GM21529 (cell line): ENCODE measurements at regions not wholly inside any gene's neighbourhood (a gene's known extent, or its start where the extent isn't known, plus 50 kb on each side); places are given as distances from the start of the nearest gene placed in this dataset.
A peak's percentile ranks its signal among the peaks of the same experiment; 100 is the strongest.

Experiments used
- ATAC-seq: cut with Tn5 transposase; IDR thresholded peaks from one replicate; pipeline ENCODE4 v1.9.1; 2021; ENCODE audit not compliant: unreplicated experiment

DNA sequence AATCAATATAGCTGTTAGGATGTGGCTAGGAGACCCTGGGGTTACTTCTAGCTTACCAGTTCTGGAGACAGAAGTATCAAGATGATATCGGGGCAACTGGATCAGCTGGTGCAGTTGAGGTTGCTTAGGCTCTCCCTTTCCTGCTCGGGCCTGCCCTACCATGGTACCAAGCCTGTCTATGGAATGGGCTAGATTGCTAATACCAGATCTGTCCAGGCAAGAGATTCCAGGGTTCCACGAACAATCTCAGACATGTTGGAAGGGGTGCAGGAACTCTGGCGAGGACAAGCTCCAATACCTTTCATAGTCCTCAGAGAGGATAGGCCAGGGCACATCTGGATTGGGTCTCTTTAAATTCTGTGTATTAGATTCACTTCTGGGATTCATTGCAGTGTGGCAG, 53.8 kb downstream of the ADM start:
- no peak for ATAC-seq

DNA sequence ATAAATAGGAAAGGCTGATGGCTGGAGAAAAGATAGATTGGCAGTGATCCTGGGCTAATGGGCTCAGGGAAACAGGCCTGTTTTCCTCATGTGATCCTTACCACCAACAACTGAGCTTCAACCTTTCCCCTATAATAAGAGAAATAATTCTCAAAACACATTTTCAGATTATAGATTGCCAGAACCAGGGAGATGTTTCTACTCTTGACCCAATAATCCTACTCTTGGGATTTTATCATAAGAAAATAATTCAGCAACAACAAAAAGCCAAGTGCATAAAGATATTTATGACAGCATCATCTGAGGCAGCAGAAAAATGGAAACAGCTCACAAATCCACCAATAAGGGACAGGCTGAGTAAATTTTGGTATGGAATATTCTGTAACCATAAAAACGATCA, 54.3 kb downstream of the ADM start:
- ATAC-seq: no peak

DNA sequence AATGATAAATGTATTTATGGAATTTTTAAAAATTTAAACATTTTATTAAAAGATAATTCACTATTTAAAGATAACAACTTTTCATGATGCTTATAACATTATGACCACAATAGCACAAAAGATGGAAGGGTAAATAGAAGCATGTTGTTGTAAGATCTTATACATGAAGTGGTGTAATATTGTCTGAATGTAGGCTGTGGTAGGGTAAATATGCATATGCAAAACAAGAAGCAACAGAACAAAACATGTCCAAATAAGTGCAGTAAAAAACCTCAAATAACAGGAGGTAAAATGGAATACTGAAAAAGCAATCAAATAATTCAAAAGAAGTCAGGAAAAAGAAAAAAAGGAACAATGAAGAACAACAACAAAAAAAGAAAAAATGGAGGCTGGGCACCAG, 56.0 kb downstream of the ADM start:
- no peak for ATAC-seq

DNA sequence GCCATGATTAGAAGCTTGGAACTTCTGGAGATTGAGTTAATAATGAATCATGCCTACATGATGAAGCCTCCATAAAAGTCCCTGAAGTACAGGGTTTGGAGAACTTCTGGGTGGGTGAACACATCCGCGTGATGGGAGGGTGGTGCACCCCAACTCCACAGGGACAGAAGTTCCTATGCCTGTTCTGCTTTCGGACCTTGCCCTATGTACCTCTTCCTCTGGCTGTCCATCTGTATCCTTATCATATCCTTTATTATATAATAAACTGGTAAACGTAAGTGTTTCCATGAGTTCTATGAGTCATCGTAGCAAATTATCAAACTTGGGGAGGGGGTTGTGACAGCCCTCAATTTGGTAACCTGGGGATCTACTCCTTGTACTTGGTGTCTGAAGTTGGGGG, 60.2 kb downstream of the ADM start:
- ATAC-seq: no peak

DNA sequence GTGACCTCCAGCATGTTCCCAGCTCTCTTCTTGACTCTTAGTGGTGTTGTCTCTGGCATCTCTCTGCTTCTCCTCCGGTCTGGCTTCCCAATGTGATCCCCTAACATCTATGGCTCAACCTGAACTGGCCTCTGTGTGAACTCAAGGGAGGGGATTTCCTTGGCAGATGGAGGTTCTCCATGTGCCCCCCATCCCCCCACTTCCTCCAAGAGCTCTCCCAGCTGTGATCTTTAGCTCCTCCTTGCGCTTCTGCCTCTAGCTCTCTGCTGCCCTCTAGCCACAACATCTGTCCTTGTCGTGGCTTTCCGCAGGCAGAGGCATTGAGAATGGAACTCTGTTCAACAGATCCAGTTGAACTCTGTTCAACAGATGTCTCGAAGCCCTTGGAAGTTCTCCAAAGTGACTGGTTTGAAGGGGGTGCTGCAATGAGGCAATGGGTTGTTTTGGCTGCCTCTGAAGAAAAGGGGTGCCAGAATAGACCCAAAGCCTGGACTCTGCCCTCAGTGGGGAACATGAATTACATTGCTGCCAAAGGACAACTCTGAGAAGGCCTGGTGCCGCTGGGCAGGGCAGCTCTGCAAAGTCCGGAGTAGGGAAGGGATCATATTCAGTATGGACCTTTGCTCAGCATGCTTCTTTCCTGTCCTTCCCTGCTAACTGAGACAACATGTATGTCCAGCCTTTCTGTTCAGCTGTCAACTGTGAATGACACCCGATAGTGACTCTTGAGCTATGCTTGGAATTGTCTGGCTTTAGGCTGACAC, 61.9 kb downstream of the ADM start:
- peak; percentile 93 for ATAC-seq

DNA sequence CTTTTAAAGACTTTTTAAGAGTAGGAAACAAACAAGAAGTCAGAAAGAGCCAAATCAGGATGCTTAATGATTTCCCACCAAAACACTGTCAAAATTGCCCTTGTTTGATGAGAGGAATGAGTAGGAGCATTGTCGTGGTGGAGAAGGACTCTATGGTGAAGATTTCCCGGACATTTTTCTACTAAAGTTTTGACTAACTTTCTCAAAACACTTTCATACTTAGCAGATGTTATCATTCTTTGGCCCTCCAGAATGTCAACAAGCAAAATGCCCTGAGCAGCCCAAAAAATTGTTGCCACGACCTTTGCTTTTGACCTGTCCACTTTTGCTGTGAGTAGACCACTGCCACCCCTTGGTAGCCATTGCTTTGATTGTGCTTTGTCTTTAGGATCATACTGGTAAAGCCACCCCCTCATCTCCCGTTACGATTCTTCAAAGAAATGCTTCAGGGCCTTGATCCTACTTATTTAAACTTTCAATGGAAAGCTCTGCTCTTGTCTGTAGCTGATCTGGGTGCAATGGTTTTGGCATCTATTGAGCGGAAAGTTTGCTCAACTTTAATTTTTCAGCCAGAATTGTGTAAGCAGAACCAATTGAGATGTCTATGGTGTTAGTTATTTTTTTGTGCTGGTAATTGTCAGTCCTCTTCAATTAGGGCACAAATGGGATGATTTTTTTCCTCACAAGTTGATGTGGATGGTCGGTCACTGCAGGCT, 67.2 kb downstream of the ADM start:
- ATAC-seq: no peak

DNA sequence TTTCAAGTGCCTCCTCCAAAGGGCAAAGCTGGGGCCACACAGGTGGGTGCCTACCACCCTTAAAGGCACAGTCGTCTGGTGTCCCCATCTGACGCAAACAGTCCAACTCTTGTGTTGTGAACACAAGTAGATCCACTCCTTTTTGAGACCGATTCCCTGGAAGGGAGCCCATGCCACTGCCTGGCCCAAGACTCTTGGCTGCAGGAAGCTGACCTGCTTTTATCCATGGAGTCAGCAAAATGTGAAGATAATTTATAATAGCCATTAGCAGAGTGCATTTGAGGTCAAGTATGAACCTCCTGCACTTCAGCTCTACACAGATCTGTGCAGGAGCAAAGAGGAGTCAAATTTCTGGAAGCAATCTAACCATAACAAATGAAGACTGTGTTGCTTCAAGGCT, 68.5 kb downstream of the ADM start:
- ATAC-seq: no peak

DNA sequence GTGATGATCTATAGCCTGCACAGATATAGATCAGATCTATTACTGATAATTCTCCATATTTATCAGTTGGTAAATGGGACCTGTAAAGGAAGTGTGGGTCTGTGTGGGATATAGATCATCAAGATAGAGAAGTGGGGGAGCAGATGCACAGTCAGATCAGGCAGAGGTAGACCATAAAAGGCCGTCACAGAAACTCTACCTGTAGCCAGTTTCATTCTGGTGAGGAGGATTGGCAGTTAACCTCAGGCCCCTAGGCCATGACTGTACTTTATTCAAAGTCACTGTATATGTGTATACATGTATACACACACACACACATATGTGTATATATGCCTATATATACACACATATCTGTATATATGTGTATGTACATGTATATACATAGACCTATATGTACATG, 69.1 kb downstream of the ADM start:
- no peak for ATAC-seq

DNA sequence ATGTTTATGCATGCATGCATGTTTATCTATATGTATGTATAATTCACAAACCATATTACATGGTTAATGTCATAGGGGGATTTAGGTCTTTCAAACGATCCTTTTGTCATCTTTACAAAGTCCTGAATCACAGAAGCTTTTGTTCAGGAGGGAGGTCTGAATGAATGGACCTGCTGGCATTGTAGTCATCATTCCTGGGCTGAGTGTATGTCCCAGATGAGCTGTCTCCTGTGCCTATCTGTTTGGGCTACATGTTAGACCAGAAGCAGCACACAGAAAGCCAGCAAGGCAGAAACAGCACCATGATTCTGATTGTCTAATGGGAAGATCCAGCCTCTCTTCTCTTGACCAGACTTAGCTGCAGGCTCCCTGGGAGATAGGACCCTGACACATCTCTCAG, 69.5 kb downstream of the ADM start:
- ATAC-seq: no peak

DNA sequence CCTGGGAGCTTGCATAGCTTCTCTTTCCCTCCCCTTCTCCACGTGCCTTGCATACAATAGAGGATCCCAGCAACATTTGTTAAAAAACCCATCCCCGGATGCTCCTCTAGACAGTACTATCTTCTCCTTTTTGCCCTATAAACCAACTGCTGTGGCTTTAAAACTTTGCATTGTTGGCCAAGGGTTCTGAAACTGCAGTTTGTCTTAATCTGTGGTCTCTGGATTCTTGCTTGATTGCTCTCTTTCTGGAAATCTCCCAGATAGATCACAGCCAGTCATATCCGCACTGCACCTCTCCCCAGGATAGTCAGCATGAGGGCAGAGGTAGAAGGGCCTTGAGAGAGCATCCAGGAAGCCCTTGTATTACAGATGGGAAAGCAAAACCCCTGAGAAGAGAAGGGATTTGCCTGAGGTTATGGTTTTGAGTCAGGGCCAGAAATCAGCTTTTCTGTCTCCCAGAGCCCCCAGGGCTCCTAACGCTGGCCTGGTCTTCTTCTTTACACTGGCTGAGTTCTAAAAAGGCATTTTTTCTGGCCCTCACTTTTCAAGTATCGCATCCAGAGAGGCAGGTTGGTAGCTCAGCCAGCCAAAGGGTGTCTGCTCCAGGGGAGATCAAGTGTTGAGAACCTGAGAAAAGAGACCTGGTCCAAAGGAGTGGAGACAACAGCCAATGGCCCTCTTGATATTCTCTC, 70.6 kb downstream of the ADM start:
- ATAC-seq: no peak

DNA sequence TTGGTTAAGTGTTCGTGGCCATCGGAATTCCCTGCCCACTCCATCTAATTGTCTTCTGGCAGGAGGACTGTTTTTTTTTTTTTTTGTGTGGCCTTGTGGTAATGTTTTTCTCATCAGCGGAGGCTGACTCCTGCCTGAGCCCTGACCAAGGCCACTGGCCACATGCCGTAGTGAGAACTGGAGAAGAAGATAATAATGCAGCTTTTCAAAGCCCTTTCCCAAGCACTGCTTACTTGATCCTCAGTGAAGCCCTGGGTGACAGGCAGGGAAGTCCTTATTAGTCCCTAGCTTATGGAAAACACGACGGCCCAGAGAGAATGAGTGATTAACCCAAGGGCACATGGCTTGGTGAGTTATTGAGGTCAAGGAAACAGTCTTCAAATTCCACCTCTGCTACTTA, 71.2 kb downstream of the ADM start:
- ATAC-seq: no peak

DNA sequence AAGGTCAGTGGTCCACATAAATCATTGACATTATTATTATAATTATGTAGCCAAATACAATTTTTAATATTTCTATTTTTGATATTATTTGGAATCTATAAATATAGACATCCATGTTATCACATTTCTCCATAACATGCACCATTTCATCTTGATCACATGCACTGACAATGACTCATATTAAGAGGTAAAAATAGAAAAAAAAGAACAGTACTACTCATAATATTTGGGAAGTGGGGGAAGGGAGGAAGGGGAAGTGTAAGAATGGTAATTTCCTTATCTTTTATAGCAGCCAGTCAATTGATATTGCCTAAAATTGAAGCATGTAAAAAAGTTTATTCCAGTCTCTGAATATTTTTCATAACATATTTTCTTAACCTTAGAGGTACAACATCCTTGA, 72.3 kb downstream of the ADM start:
- ATAC-seq: no peak

DNA sequence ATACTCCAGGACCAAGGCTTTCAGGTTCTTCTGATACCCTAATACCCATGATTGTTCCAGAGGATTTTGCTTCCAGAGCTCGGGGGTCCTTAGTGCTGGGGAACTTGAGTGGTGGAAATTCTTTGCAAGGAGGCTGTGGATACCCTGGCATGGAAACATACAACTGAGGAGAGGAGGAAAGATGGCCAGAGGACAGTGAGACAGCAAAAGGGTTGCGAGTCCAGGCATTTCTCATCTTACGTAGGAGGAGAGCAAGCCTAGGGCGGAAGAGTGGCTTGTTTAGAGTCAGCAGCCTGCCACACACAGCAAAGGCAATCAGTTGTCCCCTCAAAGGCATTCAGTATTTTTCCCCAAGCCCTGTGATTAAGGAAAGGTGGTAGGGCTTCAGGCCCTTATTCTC, 73.5 kb downstream of the ADM start:
- ATAC-seq: no peak

DNA sequence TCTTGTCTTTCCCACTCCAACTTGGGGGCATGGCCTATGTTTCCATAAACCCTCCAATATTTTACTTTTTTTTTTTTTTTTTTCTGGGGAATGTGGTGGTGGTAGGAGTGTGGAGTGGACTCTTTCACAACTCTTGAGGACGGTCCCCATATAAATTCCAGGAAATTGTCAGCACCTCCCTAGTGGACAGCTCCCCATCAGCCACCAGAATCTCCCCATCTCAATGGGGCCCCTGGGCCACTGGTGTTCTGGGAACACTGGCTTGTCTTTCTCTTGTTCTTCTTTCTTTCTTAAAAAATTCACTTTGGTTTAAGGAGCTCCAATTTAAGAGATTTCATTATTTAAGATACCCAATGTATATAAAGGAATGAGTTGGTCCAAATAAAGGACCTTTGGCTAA, 74.1 kb downstream of the ADM start:
- no peak for ATAC-seq

DNA sequence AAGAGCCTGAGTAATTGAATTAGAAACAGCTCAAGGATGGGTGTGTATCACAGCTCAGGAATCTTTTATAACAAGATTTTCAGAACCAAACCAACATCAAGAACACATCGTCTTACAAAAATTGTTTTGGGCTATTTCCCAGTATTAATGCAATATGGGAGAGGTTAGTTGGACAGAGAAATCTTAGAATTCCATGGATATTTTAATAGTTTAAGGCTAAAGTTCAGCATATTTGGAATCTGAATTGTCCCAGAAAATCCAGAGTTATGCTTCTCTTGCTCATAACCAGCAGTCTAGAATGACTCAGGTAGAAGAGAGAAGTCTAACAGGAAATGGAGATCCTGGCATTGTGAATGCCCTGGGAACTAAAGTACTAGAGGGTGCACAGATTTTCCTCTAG, 74.6 kb downstream of the ADM start:
- no peak for ATAC-seq

DNA sequence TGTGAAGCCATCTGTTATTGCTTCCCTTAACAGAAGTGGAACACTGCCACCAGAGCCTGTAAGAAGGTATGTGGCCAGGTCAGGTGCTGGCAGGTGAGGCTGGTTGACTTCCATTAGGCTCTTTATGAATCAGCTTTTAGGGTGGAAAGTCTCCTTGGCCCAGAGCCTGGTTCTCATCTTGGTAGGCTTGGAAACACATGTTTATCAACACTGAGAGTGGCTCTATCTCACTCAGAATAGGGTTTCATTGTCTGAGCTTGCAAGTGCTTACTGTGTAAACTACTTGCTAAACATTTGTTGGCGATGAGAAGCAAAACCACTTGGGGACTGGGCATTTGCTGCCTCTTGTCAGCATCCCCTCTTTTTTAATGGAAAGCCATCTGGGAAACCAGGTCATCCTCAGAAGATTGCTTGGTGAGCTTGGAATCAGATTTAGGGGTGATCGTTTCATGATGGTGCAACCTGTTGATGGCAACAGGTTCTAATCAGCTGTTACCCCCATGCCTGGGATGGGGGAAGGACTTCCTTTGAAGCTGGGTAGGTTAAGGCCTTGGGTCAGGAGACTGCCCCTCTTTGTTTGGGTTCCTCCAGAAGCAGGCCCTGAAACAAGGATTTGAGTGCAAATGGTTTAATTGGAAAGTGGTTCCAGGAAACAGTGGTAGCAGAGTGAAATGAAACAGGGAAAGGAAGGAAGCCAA, 75.0 kb upstream of the AMPD3 start:
- no peak for ATAC-seq

DNA sequence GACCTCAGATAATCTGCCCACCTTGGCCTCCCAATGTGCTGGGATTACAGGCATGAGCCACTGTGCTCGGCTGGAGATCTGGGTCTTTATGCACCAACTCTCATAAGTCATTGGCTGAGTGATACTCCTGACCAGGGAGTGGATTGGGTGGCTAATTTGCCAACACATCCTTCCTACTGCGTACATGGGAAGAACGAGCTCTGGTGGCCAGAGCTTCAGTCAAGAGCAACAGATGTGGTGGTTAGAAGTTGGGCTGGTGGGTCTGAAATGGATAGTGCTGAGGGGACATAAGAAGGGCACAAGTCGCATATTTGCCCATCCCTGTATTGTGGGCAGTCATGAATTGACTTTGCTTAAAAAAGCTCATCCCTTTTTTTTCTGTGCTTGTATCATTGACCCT, 74.1 kb upstream of the AMPD3 start:
- ATAC-seq: no peak

DNA sequence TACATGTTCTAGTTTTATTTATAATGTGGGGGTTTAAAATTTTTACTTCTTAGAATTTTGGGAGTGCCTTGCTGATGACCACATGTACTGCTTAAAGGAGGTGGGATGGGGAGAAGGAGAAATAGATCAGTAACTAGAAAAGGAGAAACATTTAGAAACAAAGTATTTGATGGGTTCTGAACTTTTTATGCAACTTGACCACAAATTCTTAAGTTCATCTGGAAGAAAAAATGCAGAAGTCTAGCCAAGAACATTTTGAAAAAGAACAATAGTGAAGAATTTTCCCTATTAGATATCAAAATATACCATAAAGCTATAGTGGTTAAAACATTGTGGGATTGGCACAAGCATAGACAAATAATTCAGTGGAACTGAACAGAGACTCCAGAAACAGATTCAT, 73.3 kb upstream of the AMPD3 start:
- ATAC-seq: no peak

DNA sequence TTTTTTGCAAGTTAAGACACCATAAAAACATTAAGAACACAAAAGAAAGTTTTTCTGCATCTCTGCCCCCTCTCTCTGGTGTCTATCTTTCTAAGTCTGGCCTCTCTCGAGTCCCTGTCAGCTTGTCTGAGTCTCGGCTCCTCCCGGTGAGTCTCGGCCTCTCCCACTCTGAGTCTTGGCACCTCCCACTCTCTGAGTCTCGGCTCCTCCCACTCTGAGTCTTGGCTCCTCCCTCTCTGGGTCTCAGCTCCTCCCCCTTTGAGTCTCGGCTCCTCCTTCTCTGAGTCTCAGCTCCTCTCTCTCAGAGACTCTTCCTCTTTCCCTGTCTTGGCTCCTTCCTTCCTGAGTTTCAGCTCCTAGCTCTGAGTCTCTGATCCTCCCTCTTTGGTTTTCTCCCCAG, 72.5 kb upstream of the AMPD3 start:
- no peak for ATAC-seq

DNA sequence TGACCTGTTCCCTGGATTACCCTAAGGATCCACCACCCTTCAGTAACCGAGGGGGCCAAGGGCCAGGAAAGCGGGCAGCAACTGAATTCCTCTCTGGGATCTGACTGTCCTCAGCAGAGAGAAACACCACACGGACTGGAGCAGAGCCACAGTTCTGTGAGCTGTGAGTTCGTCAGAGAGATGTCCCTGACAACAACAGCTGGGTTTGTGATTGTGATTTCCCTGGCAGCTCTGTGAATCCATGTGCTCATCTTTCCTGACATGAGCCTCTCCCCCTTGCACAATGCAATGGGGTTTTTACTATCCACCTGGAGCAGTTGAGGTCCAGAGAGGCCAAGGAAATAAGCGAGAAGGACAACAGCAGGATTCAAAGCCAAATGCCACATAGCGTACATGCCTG, 69.4 kb upstream of the AMPD3 start:
- ATAC-seq: no peak

DNA sequence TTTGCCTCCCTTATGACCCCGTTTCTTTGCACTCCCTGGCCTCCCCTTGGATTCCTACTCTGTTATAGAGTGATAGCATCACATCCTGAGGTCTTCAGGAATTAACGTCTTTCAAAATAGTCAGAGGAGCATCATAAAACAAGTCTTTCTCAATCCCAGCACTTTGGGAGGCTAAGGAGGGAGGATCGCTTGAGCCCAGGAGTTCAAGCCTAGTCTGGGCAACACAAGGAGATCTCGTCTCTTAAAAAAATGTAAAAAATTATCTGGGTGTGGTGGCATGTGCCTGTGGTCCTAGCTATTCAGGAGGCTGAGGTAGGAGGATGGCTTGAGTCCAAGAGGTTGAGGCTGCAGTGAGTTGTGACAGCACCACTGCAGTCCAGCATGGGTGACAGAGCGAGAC, 68.7 kb upstream of the AMPD3 start:
- no peak for ATAC-seq

DNA sequence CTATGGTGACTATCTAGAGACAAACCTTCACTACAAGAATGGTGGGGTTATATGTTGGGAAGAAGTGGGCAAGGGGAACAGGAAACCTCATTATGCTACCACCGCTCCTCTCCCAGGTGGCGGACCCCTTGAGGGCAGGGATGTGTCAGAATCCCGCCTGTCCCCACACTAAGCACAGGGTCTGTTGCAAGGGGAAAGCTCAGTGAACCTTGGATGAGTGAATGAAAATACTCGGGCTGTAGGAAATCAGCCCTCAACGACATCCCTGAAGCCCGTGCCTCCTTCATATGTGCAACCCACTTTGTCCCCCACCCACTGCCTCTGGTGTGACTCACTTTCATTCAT, 68.2 kb upstream of the AMPD3 start:
- no peak for ATAC-seq
